Glomerular visceral epithelial cell (primary cell): ENCODE measurements at regions not wholly inside any gene's neighbourhood (a gene's known extent, or its start where the extent isn't known, plus 50 kb on each side); places are given as distances from the start of the nearest gene placed in this dataset.

Experiments used
- DNase-seq: peaks from one replicate; pipeline ENCODE4 v3.0.0-alpha.2; 2016; ENCODE audit errors: extremely low spot score

- no peak for DNase-seq
Observed at GRCh38 chr20:12886618-12887363, 122.0 kb upstream of the SPTLC3 start.

- DNase-seq: no peak
Observed at GRCh38 chr20:12891643-12892042, 117.1 kb upstream of the SPTLC3 start.

GRCh38 chr20:12893019-12893418 lies 115.8 kb upstream of the SPTLC3 start:
- no peak for DNase-seq

- DNase-seq: no peak
Observed at GRCh38 chr20:12893653-12894052, 115.1 kb upstream of the SPTLC3 start.

- DNase-seq: no peak
Observed at GRCh38 chr20:12894089-12894488, 114.7 kb upstream of the SPTLC3 start.

- no peak for DNase-seq
Observed at GRCh38 chr20:12896180-12896579, 112.6 kb upstream of the SPTLC3 start.

- DNase-seq: no peak
Observed at GRCh38 chr20:12902992-12903391, 105.8 kb upstream of the SPTLC3 start.

- no peak for DNase-seq
Observed at GRCh38 chr20:12906361-12906760, 102.4 kb upstream of the SPTLC3 start.

GRCh38 chr20:12911372-12911771 lies 97.4 kb upstream of the SPTLC3 start:
- no peak for DNase-seq

- no peak for DNase-seq
Observed at GRCh38 chr20:12913781-12914443, 94.9 kb upstream of the SPTLC3 start.

- DNase-seq: no peak
Observed at GRCh38 chr20:12914804-12915203, 94.0 kb upstream of the SPTLC3 start.

- DNase-seq: peak; percentile 80
Observed at GRCh38 chr20:12916699-12917098, 92.1 kb upstream of the SPTLC3 start.

- DNase-seq: no peak
Observed at GRCh38 chr20:12924126-12924525, 84.6 kb upstream of the SPTLC3 start.

GRCh38 chr20:12925210-12925755 lies 83.5 kb upstream of the SPTLC3 start:
- peak; percentile 90 for DNase-seq

GRCh38 chr20:12925863-12926793 lies 82.6 kb upstream of the SPTLC3 start:
- no peak for DNase-seq

GRCh38 chr20:12927489-12927888 lies 81.3 kb upstream of the SPTLC3 start:
- peak; percentile 43 for DNase-seq

- peak; percentile 41 for DNase-seq
Observed at GRCh38 chr20:12928358-12928754, 80.4 kb upstream of the SPTLC3 start.

- DNase-seq: peak; percentile 85
Observed at GRCh38 chr20:12928755-12929401, 79.9 kb upstream of the SPTLC3 start.

GRCh38 chr20:12936020-12936419 lies 72.8 kb upstream of the SPTLC3 start:
- no peak for DNase-seq

GRCh38 chr20:12936524-12936923 lies 72.2 kb upstream of the SPTLC3 start:
- DNase-seq: no peak

- no peak for DNase-seq
Observed at GRCh38 chr20:12941025-12941424, 67.7 kb upstream of the SPTLC3 start.

GRCh38 chr20:12942123-12942522 lies 66.6 kb upstream of the SPTLC3 start:
- DNase-seq: no peak
